ENCODE measurements at regions not wholly inside any gene's neighbourhood (a gene's known extent, or its start where the extent isn't known, plus 50 kb on each side); places are given as distances from the start of the nearest gene placed in this dataset.

DNA sequence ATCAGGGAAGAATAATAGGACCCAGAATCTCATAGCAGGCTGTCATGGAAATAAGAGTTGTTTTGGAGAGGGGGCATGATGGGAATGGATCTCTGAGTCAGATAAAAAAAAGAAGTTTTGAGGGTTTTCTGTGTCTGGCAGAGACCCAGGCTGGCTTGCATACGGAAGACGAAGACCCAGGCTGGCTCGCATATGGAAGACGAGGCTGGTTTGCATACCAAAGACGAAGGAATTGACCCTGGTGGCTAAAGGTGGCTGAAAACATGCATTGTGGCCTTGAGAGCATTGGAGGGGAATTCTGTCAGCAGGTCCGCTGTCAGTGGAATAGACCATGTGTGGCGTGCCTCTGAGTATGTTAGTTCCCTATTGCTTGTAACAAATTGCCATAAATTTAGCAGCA, 335.1 kb downstream of the BTBD3 start:
- TF ChIP-seq CTCF (IDR thresholded peaks at IDR 0.05), result no peak
- no peak for TF ChIP-seq POLR2A (IDR thresholded peaks at IDR 0.05)
